ENCODE measurements at regions not wholly inside any gene's neighbourhood (a gene's known extent, or its start where the extent isn't known, plus 50 kb on each side); places are given as distances from the start of the nearest gene placed in this dataset.

GRCh38 chr20:50348096-50348495 is 157.5 kb downstream of the CEBPB start (continued):
- no peak for TF ChIP-seq SMC3 (conservative IDR thresholded peaks at IDR 0.05; ENCODE audit: insufficient read depth, low read depth, low read length)
- TF ChIP-seq, protein P1, sequence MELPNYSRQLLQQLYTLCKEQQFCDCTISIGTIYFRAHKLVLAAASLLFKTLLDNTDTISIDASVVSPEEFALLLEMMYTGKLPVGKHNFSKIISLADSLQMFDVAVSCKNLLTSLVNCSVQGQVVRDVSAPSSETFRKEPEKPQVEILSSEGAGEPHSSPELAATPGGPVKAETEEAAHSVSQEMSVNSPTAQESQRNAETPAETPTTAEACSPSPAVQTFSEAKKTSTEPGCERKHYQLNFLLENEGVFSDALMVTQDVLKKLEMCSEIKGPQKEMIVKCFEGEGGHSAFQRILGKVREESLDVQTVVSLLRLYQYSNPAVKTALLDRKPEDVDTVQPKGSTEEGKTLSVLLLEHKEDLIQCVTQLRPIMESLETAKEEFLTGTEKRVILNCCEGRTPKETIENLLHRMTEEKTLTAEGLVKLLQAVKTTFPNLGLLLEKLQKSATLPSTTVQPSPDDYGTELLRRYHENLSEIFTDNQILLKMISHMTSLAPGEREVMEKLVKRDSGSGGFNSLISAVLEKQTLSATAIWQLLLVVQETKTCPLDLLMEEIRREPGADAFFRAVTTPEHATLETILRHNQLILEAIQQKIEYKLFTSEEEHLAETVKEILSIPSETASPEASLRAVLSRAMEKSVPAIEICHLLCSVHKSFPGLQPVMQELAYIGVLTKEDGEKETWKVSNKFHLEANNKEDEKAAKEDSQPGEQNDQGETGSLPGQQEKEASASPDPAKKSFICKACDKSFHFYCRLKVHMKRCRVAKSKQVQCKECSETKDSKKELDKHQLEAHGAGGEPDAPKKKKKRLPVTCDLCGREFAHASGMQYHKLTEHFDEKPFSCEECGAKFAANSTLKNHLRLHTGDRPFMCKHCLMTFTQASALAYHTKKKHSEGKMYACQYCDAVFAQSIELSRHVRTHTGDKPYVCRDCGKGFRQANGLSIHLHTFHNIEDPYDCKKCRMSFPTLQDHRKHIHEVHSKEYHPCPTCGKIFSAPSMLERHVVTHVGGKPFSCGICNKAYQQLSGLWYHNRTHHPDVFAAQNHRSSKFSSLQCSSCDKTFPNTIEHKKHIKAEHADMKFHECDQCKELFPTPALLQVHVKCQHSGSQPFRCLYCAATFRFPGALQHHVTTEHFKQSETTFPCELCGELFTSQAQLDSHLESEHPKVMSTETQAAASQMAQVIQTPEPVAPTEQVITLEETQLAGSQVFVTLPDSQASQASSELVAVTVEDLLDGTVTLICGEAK (IDR thresholded peaks at IDR 0.05), result no peak
- TF ChIP-seq, protein P1 (CRISPR knock-in tag; IDR thresholded peaks at IDR 0.05), result no peak
- no peak for TF ChIP-seq ZNF316 (IDR thresholded peaks at IDR 0.05)
- no peak for TF ChIP-seq TRIM25 (IDR thresholded peaks at IDR 0.05; ENCODE audit: borderline replicate concordance)
- no peak for TF ChIP-seq MED1 (CRISPR knock-in tag; IDR thresholded peaks at IDR 0.05; ENCODE audit: borderline replicate concordance)
- no peak for TF ChIP-seq HMG20B (CRISPR knock-in tag; IDR thresholded peaks at IDR 0.05)
- TF ChIP-seq TRIM28 (IDR thresholded peaks at IDR 0.05), result no peak
- TF ChIP-seq BRCA1 (IDR thresholded peaks at IDR 0.05), result no peak
- no peak for TF ChIP-seq BRCA1 (CRISPR knock-in tag; IDR thresholded peaks at IDR 0.05)
- TF ChIP-seq SOX6 (IDR thresholded peaks at IDR 0.05), result peak; percentile 24; the same call in 1 of the 2 replicates
- 0 out of 2 replicates have a peak, but pooled peaks have one; percentile 19 for TF ChIP-seq ZBTB9 (CRISPR knock-in tag; IDR thresholded peaks at IDR 0.05)
- peak; percentile 49; the same call in 1 of the 2 replicates for TF ChIP-seq ARID1B (IDR thresholded peaks at IDR 0.05)
- no peak for TF ChIP-seq BCL6 (CRISPR knock-in tag; IDR thresholded peaks at IDR 0.05)
- no peak for TF ChIP-seq ZNF707 (CRISPR knock-in tag; conservative IDR thresholded peaks at IDR 0.05)
- TF ChIP-seq RBM17 (IDR thresholded peaks at IDR 0.05; ENCODE audit: borderline replicate concordance, low read depth, low read length), result no peak
- TF ChIP-seq TEAD1 (CRISPR knock-in tag; IDR thresholded peaks at IDR 0.05), result no peak; a peak in 1 of 4 replicates

Measured in K562 (cell line).